Breast epithelium (tissue), 3 donors: ENCODE measurements at regions not wholly inside any gene's neighbourhood (a gene's known extent, or its start where the extent isn't known, plus 50 kb on each side); places are given as distances from the start of the nearest gene placed in this dataset.

Source experiments
- POLR2A ChIP-seq: fragments of 450-650 bp; IDR thresholded peaks from one replicate; pipeline ENCODE4 v1.6.1; 2016; ENCODE audit warnings: antibody characterized with exemption, mild to moderate bottlenecking, moderate library complexity
- POLR2AphosphoS5 ChIP-seq, 3 donors: sonication (generic); formaldehyde crosslinking; IDR thresholded peaks; one replicate each; pipeline ENCODE4 v1.6.1; 2017; ENCODE audit warnings: antibody characterized with exemption in 3 of 3
- TF ChIP-seq, protein P1 (sequence below), 3 donors: fragments of 450-650 bp; IDR thresholded peaks; one replicate each; pipeline ENCODE4 v1.5.1; 2016 to 2017; ENCODE audit warnings: antibody characterized with exemption in 3 of 3, mild to moderate bottlenecking in 3 of 3, moderate library complexity in 3 of 3

DNA sequence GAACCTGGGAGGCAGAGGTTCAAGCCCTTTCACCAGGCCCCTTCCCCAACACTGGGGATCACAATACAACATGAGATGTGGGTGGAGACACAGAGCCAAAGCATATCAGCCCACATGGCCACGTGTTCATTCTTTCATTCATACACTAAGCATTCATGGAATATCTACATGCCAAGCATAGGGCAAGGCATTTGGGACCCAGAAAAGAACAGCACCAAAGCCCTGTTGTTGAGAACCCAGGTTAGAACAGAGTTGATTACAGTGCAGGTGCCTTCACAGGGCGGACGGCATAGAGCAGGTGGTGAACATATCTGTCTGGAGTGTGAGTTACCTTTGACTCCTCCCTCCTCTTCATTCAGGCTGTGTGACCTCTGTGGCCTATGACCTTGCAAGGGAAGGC lies 159.4 kb upstream of the GSC start:
- TF ChIP-seq POLR2AphosphoS5 (IDR thresholded peaks at IDR 0.05) (no peak), POLR2A (no peak)
- TF ChIP-seq, protein P1, sequence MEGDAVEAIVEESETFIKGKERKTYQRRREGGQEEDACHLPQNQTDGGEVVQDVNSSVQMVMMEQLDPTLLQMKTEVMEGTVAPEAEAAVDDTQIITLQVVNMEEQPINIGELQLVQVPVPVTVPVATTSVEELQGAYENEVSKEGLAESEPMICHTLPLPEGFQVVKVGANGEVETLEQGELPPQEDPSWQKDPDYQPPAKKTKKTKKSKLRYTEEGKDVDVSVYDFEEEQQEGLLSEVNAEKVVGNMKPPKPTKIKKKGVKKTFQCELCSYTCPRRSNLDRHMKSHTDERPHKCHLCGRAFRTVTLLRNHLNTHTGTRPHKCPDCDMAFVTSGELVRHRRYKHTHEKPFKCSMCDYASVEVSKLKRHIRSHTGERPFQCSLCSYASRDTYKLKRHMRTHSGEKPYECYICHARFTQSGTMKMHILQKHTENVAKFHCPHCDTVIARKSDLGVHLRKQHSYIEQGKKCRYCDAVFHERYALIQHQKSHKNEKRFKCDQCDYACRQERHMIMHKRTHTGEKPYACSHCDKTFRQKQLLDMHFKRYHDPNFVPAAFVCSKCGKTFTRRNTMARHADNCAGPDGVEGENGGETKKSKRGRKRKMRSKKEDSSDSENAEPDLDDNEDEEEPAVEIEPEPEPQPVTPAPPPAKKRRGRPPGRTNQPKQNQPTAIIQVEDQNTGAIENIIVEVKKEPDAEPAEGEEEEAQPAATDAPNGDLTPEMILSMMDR (IDR thresholded peaks at IDR 0.05): no peak
